K562 (cell line): ENCODE measurements at regions not wholly inside any gene's neighbourhood (a gene's known extent, or its start where the extent isn't known, plus 50 kb on each side); places are given as distances from the start of the nearest gene placed in this dataset.

Experiments used
- ATAC-seq: fragments of 200-7000 bp; cut with Tn5 transposase; 3 replicates; pipeline ENCODE4 v1.9.1; 2020; ENCODE audit warnings: moderate library complexity
- BruUV-seq: library from RNA; stranded (reverse); fragments of 400-500 nt; replicated peaks from 2 replicates; lab custom pipeline; 2021; lab: Mats Ljungman, UMichigan
- CTCF ChIA-PET: fragments of 300-600 bp; formaldehyde crosslinking; extraction: SDS; loops from one replicate; lab custom pipeline; 2021; ENCODE audit warnings: low intra/inter-chr PET ratio; lab: Yijun Ruan, JAX
- POLR2A ChIA-PET: fragments of 300-600, 350-650 bp; sonication (Branson Sonifier 250); formaldehyde crosslinking; extraction: SDS; loops from one replicate; lab custom pipeline; 2021; ENCODE audit warnings: antibody characterized with exemption, inconsistent platforms; lab: Yijun Ruan, JAX
- DNase-seq, 4 experiments: peaks; one replicate each; pipeline versions ENCODE4 v3.0.0 to v3.0.0-alpha.2; 2011 to 2018; ENCODE audit warnings: low spot score in 3 of 4, mixed read lengths in 3 of 4; ENCODE audit errors: extremely low read depth in 1 of 4
- FAIRE-seq: peaks from 2 replicates; lab custom pipeline; 2011; peaks lifted over from hg19 to GRCh38; lab: Jason Lieb, UNC
- H2AFZ ChIP-seq: 2 replicates; pipeline ENCODE4 v1.6.0; 2011; ENCODE audit warnings: low read depth, low read length, control low read depth, inconsistent platforms
- H3K27ac ChIP-seq: fragments of 200-600 bp; 3 replicates; pipeline ENCODE4 v1.8.0; 2011; ENCODE audit warnings: low read depth, mild to moderate bottlenecking, control low read depth, inconsistent platforms, low read length, moderate library complexity, mixed read lengths; ENCODE audit errors: extremely low read depth
- H3K27me3 ChIP-seq, 2 experiments: fragments of 300-600 bp in 1 of 2; 2 replicates in 1 of 2; 3 replicates in 1 of 2; pipeline versions ENCODE4 v1.6.0 to v1.8.0; 2011; ENCODE audit warnings: inconsistent platforms in 2 of 2, low read length in 2 of 2, mild to moderate bottlenecking in 1 of 2, mixed read lengths in 1 of 2, moderate library complexity in 1 of 2; ENCODE audit not compliant: control insufficient read depth in 2 of 2, insufficient read depth in 2 of 2
- H3K36me3 ChIP-seq: fragments of 300-600 bp; 3 replicates; pipeline ENCODE4 v1.8.0; 2011; ENCODE audit warnings: mild to moderate bottlenecking, low read length, inconsistent platforms; ENCODE audit not compliant: control insufficient read depth, insufficient read depth
- H3K4me1 ChIP-seq, 2 experiments: fragments of 200-600 bp in 1 of 2; replicated peaks in 1 of 2; 2 replicates in 1 of 2; 3 replicates in 1 of 2; pipeline versions ENCODE4 v1.5.1 to v1.8.0; 2011; ENCODE audit warnings: inconsistent platforms in 2 of 2, low read length in 2 of 2, mild to moderate bottlenecking in 1 of 2, mixed read lengths in 1 of 2, moderate library complexity in 1 of 2; ENCODE audit not compliant: control insufficient read depth in 2 of 2, insufficient read depth in 2 of 2
- H3K4me2 ChIP-seq: 2 replicates; pipeline ENCODE4 v1.6.1; 2011; ENCODE audit warnings: low read length, control low read depth, inconsistent platforms, mixed read lengths; ENCODE audit not compliant: insufficient read depth
- H3K4me3 ChIP-seq: fragments of 200-600 bp; sonication (generic), shearing (Covaris generic); 2 replicates; pipeline ENCODE4 v1.5.1; 2016; ENCODE audit warnings: control low read depth, inconsistent platforms
- H3K79me2 ChIP-seq: fragments of 200-600 bp; 3 replicates; pipeline ENCODE4 v1.8.0; 2011; ENCODE audit warnings: low read length, inconsistent platforms; ENCODE audit not compliant: control insufficient read depth, insufficient read depth
- H3K9ac ChIP-seq, 2 experiments: 2 replicates each; pipeline versions ENCODE4 v1.6.0 to v1.6.1; 2011; ENCODE audit warnings: low read depth in 2 of 2, low read length in 2 of 2, control low read depth in 1 of 2, inconsistent platforms in 1 of 2, mild to moderate bottlenecking in 1 of 2, mixed read lengths in 1 of 2; ENCODE audit not compliant: insufficient read depth in 1 of 2
- H3K9me1 ChIP-seq: one replicate; pipeline ENCODE4 v1.6.0; 2011; ENCODE audit warnings: inconsistent platforms, mild to moderate bottlenecking, low read length, moderate library complexity; ENCODE audit not compliant: control insufficient read depth, insufficient read depth
- H3K9me3 ChIP-seq: replicated peaks from 2 replicates; pipeline ENCODE4 v1.5.1; 2011; ENCODE audit warnings: low read depth, low read length, inconsistent platforms; ENCODE audit not compliant: control insufficient read depth, insufficient read depth
- H4K20me1 ChIP-seq: replicated peaks from 2 replicates; pipeline ENCODE4 v1.6.1; 2011; ENCODE audit warnings: low read length, inconsistent platforms, mixed read lengths; ENCODE audit not compliant: control insufficient read depth, insufficient read depth
- ARID2 ChIP-seq: fragments of 450-650 bp; IDR thresholded peaks from 2 replicates; pipeline ENCODE4 v1.6.1; 2017; ENCODE audit warnings: antibody characterized with exemption, mild to moderate bottlenecking
- CBFA2T2 ChIP-seq: fragments of 450-650 bp; conservative IDR thresholded peaks from 2 replicates; pipeline ENCODE4 v1.6.1; 2017; ENCODE audit warnings: mild to moderate bottlenecking
- ESRRB ChIP-seq: fragments of 250-450 bp; sonication (Bioruptor Pico); IDR thresholded peaks from 2 replicates; pipeline ENCODE4 v1.5.0; 2020; ENCODE audit warnings: mild to moderate bottlenecking, moderate library complexity, borderline replicate concordance
- GATAD2A ChIP-seq: fragments of 450-650 bp; IDR thresholded peaks from 2 replicates; pipeline ENCODE4 v1.6.1; 2017
- HDAC2 ChIP-seq: fragments of 450-650 bp; IDR thresholded peaks from 2 replicates; pipeline ENCODE4 v1.6.1; 2016; ENCODE audit warnings: mild to moderate bottlenecking
- HDGF ChIP-seq: fragments of 450-650 bp; IDR thresholded peaks from 2 replicates; pipeline ENCODE4 v1.6.1; 2016
- ILF3 ChIP-seq: fragments of 450-650 bp; IDR thresholded peaks from 2 replicates; pipeline ENCODE4 v1.6.1; 2018; ENCODE audit warnings: antibody characterized with exemption, mild to moderate bottlenecking, moderate library complexity, borderline replicate concordance
- KAT7 ChIP-seq: sonication (generic); formaldehyde crosslinking; IDR thresholded peaks from 2 replicates; pipeline ENCODE4 v1.8.0; 2022; ENCODE audit warnings: missing genetic modification reagents, mild to moderate bottlenecking, borderline replicate concordance
- RBFOX2 ChIP-seq: fragments of 200-400 bp; formaldehyde crosslinking; IDR thresholded peaks from 2 replicates; pipeline ENCODE4 v1.6.1; 2017; ENCODE audit warnings: low read depth, mild to moderate bottlenecking, low read length, moderate library complexity
- RBM39 ChIP-seq: fragments of 200-400 bp; formaldehyde crosslinking; optimal IDR thresholded peaks from 2 replicates; pipeline ENCODE3; 2018; ENCODE audit warnings: low read depth, low read length
- SAFB ChIP-seq: fragments of 200-400 bp; formaldehyde crosslinking; IDR thresholded peaks from 2 replicates; pipeline ENCODE4 v1.6.1; 2017; ENCODE audit warnings: low read depth, low read length, borderline replicate concordance
- ZNF263 ChIP-seq: sonication (generic); formaldehyde crosslinking; IDR thresholded peaks from 2 replicates; pipeline ENCODE4 v1.8.0; 2022; ENCODE audit warnings: mild to moderate bottlenecking, missing genetic modification reagents, borderline replicate concordance
- ZNF3 ChIP-seq: fragments of 250-450 bp; sonication (Bioruptor Pico); IDR thresholded peaks from 2 replicates; pipeline ENCODE4 v1.5.0; 2021; ENCODE audit warnings: mild to moderate bottlenecking, moderate library complexity
- WGBS: fragments of 100-300 bp; shearing (Covaris generic); methylation state at CpG from one replicate; pipeline ENCODE4 v1.1.6; 2016; ENCODE audit warnings: low coverage, mixed read lengths; ENCODE audit not compliant: insufficient coverage; ENCODE audit errors: missing lambda C conversion rate; 5-methylcytosine and 5-hydroxymethylcytosine counted together
- in situ Hi-C: fragments of 300-500 bp; cut with MboI; formaldehyde crosslinking; loops from 4 replicates; pipeline ENCODE4 v1.15.0; 2018; ENCODE audit warnings: inconsistent platforms, mixed read lengths
- intact Hi-C: fragments of 100-400 bp; cut with micrococcal nuclease; formaldehyde crosslinking; loops from 2 replicates; pipeline ENCODE4 v1.14.2; 2022
- TF ChIP-seq, protein P1 (sequence below): IDR thresholded peaks from 2 replicates; pipeline ENCODE4 v1.6.1; 2014; ENCODE audit warnings: antibody characterized with exemption
- TF ChIP-seq, protein P2 (sequence below): fragments of 450-650 bp; IDR thresholded peaks from 2 replicates; pipeline ENCODE4 v1.6.1; 2016; ENCODE audit warnings: low read depth, mild to moderate bottlenecking, moderate library complexity
- TF ChIP-seq, protein P3 (sequence below), 2 experiments: fragments of 250-450 bp in 1 of 2; fragments of 450-650 bp in 1 of 2; sonication (Bioruptor Pico) in 1 of 2; IDR thresholded peaks; 2 replicates each; pipeline versions ENCODE4 v1.6.1 to v1.8.0; 2016 to 2021; ENCODE audit warnings: mild to moderate bottlenecking in 2 of 2, moderate library complexity in 2 of 2, missing compliant biosample characterization in 1 of 2, missing genetic modification characterization in 1 of 2
- TF ChIP-seq, protein P4 (sequence below): fragments of 250-450 bp; sonication (Bioruptor Pico); IDR thresholded peaks from 2 replicates; pipeline ENCODE4 v1.4.0; 2020; ENCODE audit warnings: mild to moderate bottlenecking, moderate library complexity

DNA sequence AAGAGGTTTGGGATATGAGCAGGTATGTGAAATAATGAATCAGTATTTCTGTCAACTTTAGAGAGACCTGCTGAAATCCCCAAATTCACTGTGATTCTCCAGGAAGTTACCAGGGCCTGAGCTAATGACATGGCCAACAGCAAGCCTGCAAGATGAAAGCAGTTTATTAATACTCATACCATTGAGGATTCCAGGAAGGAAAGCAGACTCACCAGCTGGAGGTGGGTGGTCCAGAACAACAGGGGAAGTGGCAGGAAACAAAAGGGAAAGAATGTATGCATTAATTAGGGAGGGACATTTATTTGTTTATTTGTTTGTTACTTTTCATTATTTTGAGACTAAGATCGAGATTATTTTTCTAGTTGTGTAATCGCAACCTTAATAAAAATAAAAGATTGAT is 196.6 kb upstream of the AGA start (continued):
- TF ChIP-seq, protein P1, sequence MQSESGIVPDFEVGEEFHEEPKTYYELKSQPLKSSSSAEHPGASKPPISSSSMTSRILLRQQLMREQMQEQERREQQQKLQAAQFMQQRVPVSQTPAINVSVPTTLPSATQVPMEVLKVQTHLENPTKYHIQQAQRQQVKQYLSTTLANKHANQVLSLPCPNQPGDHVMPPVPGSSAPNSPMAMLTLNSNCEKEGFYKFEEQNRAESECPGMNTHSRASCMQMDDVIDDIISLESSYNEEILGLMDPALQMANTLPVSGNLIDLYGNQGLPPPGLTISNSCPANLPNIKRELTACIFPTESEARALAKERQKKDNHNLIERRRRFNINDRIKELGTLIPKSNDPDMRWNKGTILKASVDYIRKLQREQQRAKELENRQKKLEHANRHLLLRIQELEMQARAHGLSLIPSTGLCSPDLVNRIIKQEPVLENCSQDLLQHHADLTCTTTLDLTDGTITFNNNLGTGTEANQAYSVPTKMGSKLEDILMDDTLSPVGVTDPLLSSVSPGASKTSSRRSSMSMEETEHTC: no peak
- TF ChIP-seq RBM39: no peak
- TF ChIP-seq, protein P2, sequence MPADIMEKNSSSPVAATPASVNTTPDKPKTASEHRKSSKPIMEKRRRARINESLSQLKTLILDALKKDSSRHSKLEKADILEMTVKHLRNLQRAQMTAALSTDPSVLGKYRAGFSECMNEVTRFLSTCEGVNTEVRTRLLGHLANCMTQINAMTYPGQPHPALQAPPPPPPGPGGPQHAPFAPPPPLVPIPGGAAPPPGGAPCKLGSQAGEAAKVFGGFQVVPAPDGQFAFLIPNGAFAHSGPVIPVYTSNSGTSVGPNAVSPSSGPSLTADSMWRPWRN: no peak
- TF ChIP-seq, all 486 proteins: peak for 0

DNA sequence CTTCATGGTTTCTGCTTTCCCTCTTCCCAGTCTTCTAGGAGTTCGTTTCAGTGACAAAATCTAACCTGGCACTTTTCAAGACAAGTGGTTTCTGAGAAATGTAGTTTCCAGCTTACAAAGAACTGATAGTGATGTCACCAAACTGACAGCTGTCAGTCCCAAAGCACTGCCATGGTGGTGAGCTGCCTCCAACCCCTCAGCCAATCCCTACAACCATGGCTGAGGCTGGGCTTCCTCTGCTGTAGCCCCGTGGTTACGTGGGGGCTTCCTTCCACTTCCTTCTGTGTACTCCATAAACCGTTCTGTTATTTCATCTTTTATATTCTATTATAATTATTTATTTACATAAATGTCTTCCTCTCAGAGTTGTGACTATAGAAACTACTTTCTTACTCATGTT is 198.6 kb upstream of the AGA start:
- H3K4me2 ChIP-seq: no peak overlapping the region
- 0% methylated on average over 4 of the region's 4 CpGs for whole genome bisulfite sequencing
- no peaks in the 10 kb centered on the region for H3K9me3 ChIP-seq
- no peaks in the 10 kb centered on the region for H3K27me3 ChIP-seq
- no peaks in the 10 kb centered on the region for H3K36me3 ChIP-seq
- TF ChIP-seq RBFOX2 (no peak), ZNF3 (CRISPR knock-in tag) (no peak), SAFB (no peak), HDGF (no peak), ARID2 (no peak), KAT7 (CRISPR knock-in tag) (no peak), CBFA2T2 (no peak), ILF3 (no peak), GATAD2A (no peak), HDAC2 (no peak), ESRRB (CRISPR knock-in tag) (no peak), ZNF263 (no peak)
- TF ChIP-seq, protein P3, sequence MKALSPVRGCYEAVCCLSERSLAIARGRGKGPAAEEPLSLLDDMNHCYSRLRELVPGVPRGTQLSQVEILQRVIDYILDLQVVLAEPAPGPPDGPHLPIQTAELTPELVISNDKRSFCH (CRISPR knock-in tag; IDR thresholded peaks at IDR 0.05): no peak
- TF ChIP-seq, protein P3 (tag; IDR thresholded peaks at IDR 0.05): no peak
- TF ChIP-seq, protein P4, sequence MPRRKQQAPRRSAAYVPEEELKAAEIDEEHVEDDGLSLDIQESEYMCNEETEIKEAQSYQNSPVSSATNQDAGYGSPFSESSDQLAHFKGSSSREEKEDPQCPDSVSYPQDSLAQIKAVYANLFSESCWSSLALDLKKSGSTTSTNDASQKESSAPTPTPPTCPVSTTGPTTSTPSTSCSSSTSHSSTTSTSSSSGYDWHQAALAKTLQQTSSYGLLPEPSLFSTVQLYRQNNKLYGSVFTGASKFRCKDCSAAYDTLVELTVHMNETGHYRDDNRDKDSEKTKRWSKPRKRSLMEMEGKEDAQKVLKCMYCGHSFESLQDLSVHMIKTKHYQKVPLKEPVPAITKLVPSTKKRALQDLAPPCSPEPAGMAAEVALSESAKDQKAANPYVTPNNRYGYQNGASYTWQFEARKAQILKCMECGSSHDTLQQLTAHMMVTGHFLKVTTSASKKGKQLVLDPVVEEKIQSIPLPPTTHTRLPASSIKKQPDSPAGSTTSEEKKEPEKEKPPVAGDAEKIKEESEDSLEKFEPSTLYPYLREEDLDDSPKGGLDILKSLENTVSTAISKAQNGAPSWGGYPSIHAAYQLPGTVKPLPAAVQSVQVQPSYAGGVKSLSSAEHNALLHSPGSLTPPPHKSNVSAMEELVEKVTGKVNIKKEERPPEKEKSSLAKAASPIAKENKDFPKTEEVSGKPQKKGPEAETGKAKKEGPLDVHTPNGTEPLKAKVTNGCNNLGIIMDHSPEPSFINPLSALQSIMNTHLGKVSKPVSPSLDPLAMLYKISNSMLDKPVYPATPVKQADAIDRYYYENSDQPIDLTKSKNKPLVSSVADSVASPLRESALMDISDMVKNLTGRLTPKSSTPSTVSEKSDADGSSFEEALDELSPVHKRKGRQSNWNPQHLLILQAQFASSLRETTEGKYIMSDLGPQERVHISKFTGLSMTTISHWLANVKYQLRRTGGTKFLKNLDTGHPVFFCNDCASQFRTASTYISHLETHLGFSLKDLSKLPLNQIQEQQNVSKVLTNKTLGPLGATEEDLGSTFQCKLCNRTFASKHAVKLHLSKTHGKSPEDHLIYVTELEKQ (CRISPR knock-in tag): no peak
- intact Hi-C loops: no loop called here
- no peak for ATAC-seq
- H3K9me1 ChIP-seq: no peaks in the 10 kb centered on the region
- no peak for DNase-seq
- no peaks in the 10 kb centered on the region for H3K4me1 ChIP-seq
- no peaks in the 10 kb centered on the region for H4K20me1 ChIP-seq
- in situ Hi-C loops: no loop called here
- no peaks in the 10 kb centered on the region for H3K79me2 ChIP-seq
- no peak overlapping the region for H2AFZ ChIP-seq
- FAIRE-seq: no peak
- H3K9ac ChIP-seq: no peak overlapping the region
- ChIA-PET CTCF (no interaction called here), POLR2A (no interaction called here)
- no TSS peak for BruUV-seq
- no peak overlapping the region for H3K27ac ChIP-seq
- no peak overlapping the region for H3K4me3 ChIP-seq
